ENCODE measurements at regions not wholly inside any gene's neighbourhood (a gene's known extent, or its start where the extent isn't known, plus 50 kb on each side); places are given as distances from the start of the nearest gene placed in this dataset.
"Not testable (repeated sequence)": the region's sequence is repeated elsewhere in the genome, so short reads cannot be mapped to it uniquely, and the experiment has no call there.

- Histone ChIP-seq H3K23ac (ENCODE audit: insufficient read length, low read depth, low read length) (no peak overlapping the region), H3K4me2 (ENCODE audit: insufficient read depth, insufficient read length, low read length) (no peak overlapping the region), H2BK5ac (ENCODE audit: insufficient read length, low read length) (no peak overlapping the region), H3K9ac (ENCODE audit: extremely low read depth, insufficient read length, low read length) (no peak overlapping the region), H3K23me2 (ENCODE audit: insufficient read length, low read depth, low read length, poor library complexity, severe bottlenecking) (no peaks in the 10 kb centered on the region), H3K27ac (ENCODE audit: insufficient read length, low read depth, low read length) (no peak overlapping the region), H2BK120ac (ENCODE audit: low read depth, low read length, poor library complexity, severe bottlenecking) (no peak overlapping the region), H3T11ph (ENCODE audit: low read length) (no peak overlapping the region), H3K14ac (ENCODE audit: insufficient read depth, low read length) (no peak overlapping the region), H3K4ac (ENCODE audit: low read depth, low read length) (no peak overlapping the region), H3K18ac (ENCODE audit: insufficient read length, low read depth, low read length) (peak overlapping the region; percentile 30), H3K79me2 (ENCODE audit: insufficient read depth, low read length) (no peaks in the 10 kb centered on the region), H3K79me1 (ENCODE audit: insufficient read depth, low read depth, low read length, poor library complexity, severe bottlenecking) (no peaks in the 10 kb centered on the region), H2AFZ (ENCODE audit: low read length) (no peak overlapping the region), H3K4me1 (ENCODE audit: insufficient read depth, low read length) (no peaks in the 10 kb centered on the region), H3K56ac (ENCODE audit: insufficient read length, low read depth, low read length) (no peak overlapping the region), H2AK5ac (ENCODE audit: insufficient read length, low read length) (no peak overlapping the region), H4K20me1 (ENCODE audit: control insufficient read depth, insufficient read depth, insufficient read length) (no peaks in the 10 kb centered on the region), H2BK20ac (ENCODE audit: low read depth, low read length, poor library complexity, severe bottlenecking) (no peak overlapping the region), H3K9me3 (ENCODE audit: control insufficient read depth, low read depth, low read length) (no peaks in the 10 kb centered on the region), H4K5ac (ENCODE audit: insufficient read length, low read depth, low read length) (no peak overlapping the region), H2BK12ac (ENCODE audit: insufficient read length, low read depth, low read length) (no peak overlapping the region), H2BK15ac (ENCODE audit: low read depth, low read length) (no peak overlapping the region), H4K8ac (replicated peaks; ENCODE audit: insufficient read length, low read depth, low read length) (no peak overlapping the region), H4K91ac (ENCODE audit: insufficient read length, low read depth, low read length) (no peak overlapping the region), H3K27me3 (ENCODE audit: insufficient read depth, low read length) (no peaks in the 10 kb centered on the region)
- H3K27me3 Mint-ChIP-seq (ENCODE audit: low read depth) = peaks cover under 1% of the 10 kb centered on the region; the same call in 1 of the 2 replicates
- H3K36me3 Mint-ChIP-seq (ENCODE audit: insufficient read depth in 1 of 3, low read depth in 3 of 3) = peaks cover 0 to 17% (median 3%) of the 10 kb centered on the region in 3 experiments; a peak in 6 of 7 replicates
- H3K4me1 Mint-ChIP-seq = peaks cover 4 to 10% of the 10 kb centered on the region in 2 experiments
- H3K27ac Mint-ChIP-seq = 0 out of 7 replicates have a peak overlapping the region, but pooled peaks of 1 of the 3 experiments have one; percentile 16
- TF ChIP-seq, protein P1, sequence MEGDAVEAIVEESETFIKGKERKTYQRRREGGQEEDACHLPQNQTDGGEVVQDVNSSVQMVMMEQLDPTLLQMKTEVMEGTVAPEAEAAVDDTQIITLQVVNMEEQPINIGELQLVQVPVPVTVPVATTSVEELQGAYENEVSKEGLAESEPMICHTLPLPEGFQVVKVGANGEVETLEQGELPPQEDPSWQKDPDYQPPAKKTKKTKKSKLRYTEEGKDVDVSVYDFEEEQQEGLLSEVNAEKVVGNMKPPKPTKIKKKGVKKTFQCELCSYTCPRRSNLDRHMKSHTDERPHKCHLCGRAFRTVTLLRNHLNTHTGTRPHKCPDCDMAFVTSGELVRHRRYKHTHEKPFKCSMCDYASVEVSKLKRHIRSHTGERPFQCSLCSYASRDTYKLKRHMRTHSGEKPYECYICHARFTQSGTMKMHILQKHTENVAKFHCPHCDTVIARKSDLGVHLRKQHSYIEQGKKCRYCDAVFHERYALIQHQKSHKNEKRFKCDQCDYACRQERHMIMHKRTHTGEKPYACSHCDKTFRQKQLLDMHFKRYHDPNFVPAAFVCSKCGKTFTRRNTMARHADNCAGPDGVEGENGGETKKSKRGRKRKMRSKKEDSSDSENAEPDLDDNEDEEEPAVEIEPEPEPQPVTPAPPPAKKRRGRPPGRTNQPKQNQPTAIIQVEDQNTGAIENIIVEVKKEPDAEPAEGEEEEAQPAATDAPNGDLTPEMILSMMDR (conservative IDR thresholded peaks at IDR 0.05) = no peak
- H3K9me3 Mint-ChIP-seq = peaks cover 13 to 21% of the 10 kb centered on the region in 2 experiments
- no peak for DNase-seq
- no peak overlapping the region for H3K4me3 Mint-ChIP-seq
- no CpG with 5 or more reads among the region's 9 CpGs for WGBS (ENCODE audit: extremely low coverage, insufficient read length, low lambda C conversion rate)
Observed at GRCh38 chr6:85911067-85911466, 268.4 kb upstream of the SYNCRIP start.

GRCh38 chr6:85908120-85908519 lies 265.4 kb upstream of the SYNCRIP start:
- not testable (repeated sequence) for H2BK5ac ChIP-seq (ENCODE audit: insufficient read length, low read length); H2BK20ac ChIP-seq (ENCODE audit: low read depth, low read length, poor library complexity, severe bottlenecking); H3K4ac ChIP-seq (ENCODE audit: low read depth, low read length); H4K91ac ChIP-seq (ENCODE audit: insufficient read length, low read depth, low read length); H3K9me3 ChIP-seq (ENCODE audit: control insufficient read depth, low read depth, low read length); H3K9ac ChIP-seq (ENCODE audit: extremely low read depth, insufficient read length, low read length); H3K27ac ChIP-seq (ENCODE audit: insufficient read length, low read depth, low read length); H3K27ac Mint-ChIP-seq; H3K79me1 ChIP-seq (ENCODE audit: insufficient read depth, low read depth, low read length, poor library complexity, severe bottlenecking); H3K4me2 ChIP-seq (ENCODE audit: insufficient read depth, insufficient read length, low read length); H3K23me2 ChIP-seq (ENCODE audit: insufficient read length, low read depth, low read length, poor library complexity, severe bottlenecking); DNase-seq; H3K4me3 Mint-ChIP-seq; H2BK12ac ChIP-seq (ENCODE audit: insufficient read length, low read depth, low read length); H2AK5ac ChIP-seq (ENCODE audit: insufficient read length, low read length); H3K79me2 ChIP-seq (ENCODE audit: insufficient read depth, low read length); H3K23ac ChIP-seq (ENCODE audit: insufficient read length, low read depth, low read length); H3K27me3 Mint-ChIP-seq (ENCODE audit: low read depth); H3T11ph ChIP-seq (ENCODE audit: low read length); H4K5ac ChIP-seq (ENCODE audit: insufficient read length, low read depth, low read length); H4K8ac ChIP-seq (replicated peaks; ENCODE audit: insufficient read length, low read depth, low read length); H2BK15ac ChIP-seq (ENCODE audit: low read depth, low read length); H4K20me1 ChIP-seq (ENCODE audit: control insufficient read depth, insufficient read depth, insufficient read length); H2AFZ ChIP-seq (ENCODE audit: low read length); H3K18ac ChIP-seq (ENCODE audit: insufficient read length, low read depth, low read length); H2BK120ac ChIP-seq (ENCODE audit: low read depth, low read length, poor library complexity, severe bottlenecking); H3K4me1 ChIP-seq (ENCODE audit: insufficient read depth, low read length); H3K56ac ChIP-seq (ENCODE audit: insufficient read length, low read depth, low read length); H3K14ac ChIP-seq (ENCODE audit: insufficient read depth, low read length); H3K27me3 ChIP-seq (ENCODE audit: insufficient read depth, low read length)
- H3K9me3 Mint-ChIP-seq = peaks cover 13 to 21% of the 10 kb centered on the region in 2 experiments
- peaks cover 4 to 10% of the 10 kb centered on the region in 2 experiments for H3K4me1 Mint-ChIP-seq
- peaks cover 0 to 17% (median 3%) of the 10 kb centered on the region in 3 experiments; a peak in 6 of 7 replicates for H3K36me3 Mint-ChIP-seq (ENCODE audit: insufficient read depth in 1 of 3, low read depth in 3 of 3)
- WGBS (ENCODE audit: extremely low coverage, insufficient read length, low lambda C conversion rate) = no CpG with 5 or more reads among the region's 4 CpGs
